Sigmoid colon (tissue), 4 donors: ENCODE measurements at regions not wholly inside any gene's neighbourhood (a gene's known extent, or its start where the extent isn't known, plus 50 kb on each side); places are given as distances from the start of the nearest gene placed in this dataset.
A peak's percentile ranks its signal among the peaks of the same experiment; 100 is the strongest.

ENCODE experiments used
- CTCF ChIP-seq, 4 experiments: fragments of 450-650 bp in 3 of 4; fragments of 200-600 bp in 1 of 4; IDR thresholded peaks; one replicate each; pipeline ENCODE4 v1.5.1; 2016 to 2019; ENCODE audit warnings: antibody characterized with exemption in 4 of 4, mild to moderate bottlenecking in 3 of 4, moderate library complexity in 2 of 4
- EP300 ChIP-seq, 4 donors: sonication (generic); formaldehyde crosslinking; IDR thresholded peaks; one replicate each; pipeline ENCODE4 v1.6.1; 2017; ENCODE audit warnings: antibody characterized with exemption in 4 of 4
- POLR2A ChIP-seq, 2 donors: fragments of 450-650 bp; IDR thresholded peaks; one replicate each; pipeline ENCODE4 v1.6.1; 2016; ENCODE audit warnings: antibody characterized with exemption in 2 of 2, mild to moderate bottlenecking in 2 of 2, moderate library complexity in 2 of 2
- POLR2AphosphoS5 ChIP-seq, 4 donors: sonication (generic); formaldehyde crosslinking; IDR thresholded peaks; one replicate each; pipeline ENCODE4 v1.6.1; 2017; ENCODE audit warnings: antibody characterized with exemption in 4 of 4

- TF ChIP-seq CTCF (IDR thresholded peaks at IDR 0.05) (peak in 1 of 4 experiments; percentile 10), POLR2A (IDR thresholded peaks at IDR 0.05) (peak in 1 of 2 donors; percentile 20), EP300 (IDR thresholded peaks at IDR 0.05) (no peak), POLR2AphosphoS5 (IDR thresholded peaks at IDR 0.05) (peak in 3 of 4 donors; percentile 48 to 61 (median 57))
These were observed 51.2 kb upstream of the ULK4 start for GRCh38 chr3:42012935-42013690.
